ENCODE measurements at regions not wholly inside any gene's neighbourhood (a gene's known extent, or its start where the extent isn't known, plus 50 kb on each side); places are given as distances from the start of the nearest gene placed in this dataset.

DNA sequence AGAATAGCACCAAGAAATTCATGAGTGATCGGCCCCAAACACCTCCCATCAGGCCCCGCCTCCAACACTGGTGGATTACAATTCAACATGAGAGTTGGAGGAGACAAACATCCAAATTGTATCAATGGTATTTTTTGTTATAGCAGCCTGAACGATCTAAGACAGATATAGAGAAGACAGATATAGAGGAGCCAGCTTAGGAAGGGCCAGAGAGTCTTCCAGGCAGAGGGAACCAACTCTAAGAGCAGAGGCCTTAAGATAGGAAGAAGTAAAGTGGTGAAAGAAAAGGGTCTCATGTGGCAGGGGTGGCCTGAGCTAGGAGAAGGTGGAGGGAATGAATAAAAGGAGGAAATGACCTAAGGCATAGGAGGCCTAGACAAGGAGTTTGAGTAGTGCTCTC lies 158.8 kb upstream of the TBL1XR1 start:
- peaks cover 52 to 66% (median 64%) of the 10 kb centered on the region in 4 donors for H3K4me1 ChIP-seq
- no peak overlapping the region for H3K4me3 ChIP-seq
- peak overlapping the region; percentile 79 to 92 (median 90) for H3K27ac ChIP-seq (replicated peaks in 1 of 4)
- intact Hi-C loops (cut with DNase I): no loop called here
- WGBS: 94% methylated on average over 3 of the region's 3 CpGs
- TF ChIP-seq POLR2AphosphoS5 (IDR thresholded peaks at IDR 0.05) (no peak), EP300 (IDR thresholded peaks at IDR 0.05) (no peak), POLR2A (IDR thresholded peaks at IDR 0.05; ENCODE audit: low read depth) (no peak)
- TF ChIP-seq, protein P1, sequence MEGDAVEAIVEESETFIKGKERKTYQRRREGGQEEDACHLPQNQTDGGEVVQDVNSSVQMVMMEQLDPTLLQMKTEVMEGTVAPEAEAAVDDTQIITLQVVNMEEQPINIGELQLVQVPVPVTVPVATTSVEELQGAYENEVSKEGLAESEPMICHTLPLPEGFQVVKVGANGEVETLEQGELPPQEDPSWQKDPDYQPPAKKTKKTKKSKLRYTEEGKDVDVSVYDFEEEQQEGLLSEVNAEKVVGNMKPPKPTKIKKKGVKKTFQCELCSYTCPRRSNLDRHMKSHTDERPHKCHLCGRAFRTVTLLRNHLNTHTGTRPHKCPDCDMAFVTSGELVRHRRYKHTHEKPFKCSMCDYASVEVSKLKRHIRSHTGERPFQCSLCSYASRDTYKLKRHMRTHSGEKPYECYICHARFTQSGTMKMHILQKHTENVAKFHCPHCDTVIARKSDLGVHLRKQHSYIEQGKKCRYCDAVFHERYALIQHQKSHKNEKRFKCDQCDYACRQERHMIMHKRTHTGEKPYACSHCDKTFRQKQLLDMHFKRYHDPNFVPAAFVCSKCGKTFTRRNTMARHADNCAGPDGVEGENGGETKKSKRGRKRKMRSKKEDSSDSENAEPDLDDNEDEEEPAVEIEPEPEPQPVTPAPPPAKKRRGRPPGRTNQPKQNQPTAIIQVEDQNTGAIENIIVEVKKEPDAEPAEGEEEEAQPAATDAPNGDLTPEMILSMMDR (IDR thresholded peaks at IDR 0.05): no peak
- no peaks in the 10 kb centered on the region for H3K9me3 ChIP-seq
- no peaks in the 10 kb centered on the region for H3K36me3 ChIP-seq
- no peak for DNase-seq (ENCODE audit: extremely low spot score)
- H3K27me3 ChIP-seq: no peaks in the 10 kb centered on the region

DNA sequence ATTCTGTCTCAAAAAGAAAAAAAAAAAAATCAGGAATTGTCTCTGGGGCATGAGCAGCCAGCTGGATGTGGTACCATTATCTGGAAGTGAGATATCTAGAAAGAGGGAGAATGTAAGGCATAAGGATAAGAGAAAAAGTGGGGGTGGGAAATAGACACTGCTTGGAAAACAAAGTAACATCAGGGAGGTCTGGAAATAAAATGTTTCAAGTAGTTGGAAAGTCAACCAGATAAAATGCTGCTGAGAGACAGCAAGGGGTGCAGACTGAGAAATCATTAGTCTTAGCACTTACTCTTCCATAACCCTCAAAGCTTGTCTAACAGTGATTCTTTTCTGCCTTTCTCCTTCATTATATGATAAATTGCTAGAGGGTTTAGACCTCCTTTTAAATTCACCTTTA lies 159.7 kb upstream of the TBL1XR1 start:
- intact Hi-C loops (cut with DNase I): no loop called here
- TF ChIP-seq POLR2A (IDR thresholded peaks at IDR 0.05; ENCODE audit: low read depth) (no peak), EP300 (IDR thresholded peaks at IDR 0.05) (no peak), POLR2AphosphoS5 (IDR thresholded peaks at IDR 0.05) (no peak)
- TF ChIP-seq, protein P1 (IDR thresholded peaks at IDR 0.05): no peak
- H3K27ac ChIP-seq (replicated peaks in 1 of 4): peak overlapping the region; percentile 79 to 92 (median 90)
- H3K4me3 ChIP-seq: no peak overlapping the region
- peaks cover 60 to 73% (median 68%) of the 10 kb centered on the region in 4 donors for H3K4me1 ChIP-seq
- H3K36me3 ChIP-seq: no peaks in the 10 kb centered on the region
- no peaks in the 10 kb centered on the region for H3K9me3 ChIP-seq
- H3K27me3 ChIP-seq: no peaks in the 10 kb centered on the region
- no peak for DNase-seq (ENCODE audit: extremely low spot score)

DNA sequence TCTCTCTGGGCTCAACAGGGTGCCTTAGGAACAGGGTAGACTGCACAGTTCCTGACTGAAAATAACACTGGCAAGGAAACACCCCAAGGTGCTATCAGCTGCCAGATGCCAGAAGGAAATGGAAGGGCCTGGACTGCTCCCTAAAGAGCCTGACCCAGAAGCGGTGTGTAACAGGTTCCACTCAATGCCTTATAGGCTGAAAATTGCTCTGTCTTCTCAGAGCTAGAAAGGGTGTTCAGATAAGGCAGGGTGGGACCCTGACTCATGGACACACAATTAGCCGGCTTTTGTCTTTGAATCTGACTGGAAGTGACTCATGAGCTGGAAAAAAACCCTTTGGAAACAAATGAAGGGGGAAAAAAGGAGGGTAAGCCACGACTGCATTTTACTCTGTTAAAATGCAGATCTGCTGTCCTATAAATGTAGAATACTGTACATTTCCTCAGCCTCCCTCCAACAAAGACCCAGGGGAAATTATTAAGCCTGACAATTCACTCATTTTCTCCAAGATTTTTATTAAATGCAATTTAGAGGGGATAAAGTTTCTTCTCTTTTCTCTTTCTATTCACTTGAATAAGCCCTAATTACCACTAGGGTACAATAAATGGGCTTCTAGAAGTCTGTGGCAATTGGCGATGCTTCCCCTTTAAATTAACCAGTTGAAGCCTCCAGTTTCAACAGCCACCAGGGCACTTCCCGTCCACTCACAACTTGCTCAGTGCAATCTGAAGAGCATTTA lies 160.2 kb upstream of the TBL1XR1 start:
- Histone ChIP-seq H3K4me3 (peak overlapping the region; percentile 48 to 59 (median 50)), H3K36me3 (no peaks in the 10 kb centered on the region), H3K27ac (replicated peaks in 1 of 4) (peak overlapping the region; percentile 79 to 92 (median 90)), H3K4me1 (peaks cover 64 to 73% (median 69%) of the 10 kb centered on the region in 4 donors), H3K27me3 (no peaks in the 10 kb centered on the region), H3K9me3 (no peaks in the 10 kb centered on the region)
- 19% methylated on average over 5 of the region's 5 CpGs for WGBS
- intact Hi-C loops (cut with DNase I): no loop called here
- DNase-seq (ENCODE audit: extremely low spot score): no peak
- TF ChIP-seq POLR2AphosphoS5 (IDR thresholded peaks at IDR 0.05) (peak; percentile 58 to 59), POLR2A (IDR thresholded peaks at IDR 0.05; ENCODE audit: low read depth) (no peak)

DNA sequence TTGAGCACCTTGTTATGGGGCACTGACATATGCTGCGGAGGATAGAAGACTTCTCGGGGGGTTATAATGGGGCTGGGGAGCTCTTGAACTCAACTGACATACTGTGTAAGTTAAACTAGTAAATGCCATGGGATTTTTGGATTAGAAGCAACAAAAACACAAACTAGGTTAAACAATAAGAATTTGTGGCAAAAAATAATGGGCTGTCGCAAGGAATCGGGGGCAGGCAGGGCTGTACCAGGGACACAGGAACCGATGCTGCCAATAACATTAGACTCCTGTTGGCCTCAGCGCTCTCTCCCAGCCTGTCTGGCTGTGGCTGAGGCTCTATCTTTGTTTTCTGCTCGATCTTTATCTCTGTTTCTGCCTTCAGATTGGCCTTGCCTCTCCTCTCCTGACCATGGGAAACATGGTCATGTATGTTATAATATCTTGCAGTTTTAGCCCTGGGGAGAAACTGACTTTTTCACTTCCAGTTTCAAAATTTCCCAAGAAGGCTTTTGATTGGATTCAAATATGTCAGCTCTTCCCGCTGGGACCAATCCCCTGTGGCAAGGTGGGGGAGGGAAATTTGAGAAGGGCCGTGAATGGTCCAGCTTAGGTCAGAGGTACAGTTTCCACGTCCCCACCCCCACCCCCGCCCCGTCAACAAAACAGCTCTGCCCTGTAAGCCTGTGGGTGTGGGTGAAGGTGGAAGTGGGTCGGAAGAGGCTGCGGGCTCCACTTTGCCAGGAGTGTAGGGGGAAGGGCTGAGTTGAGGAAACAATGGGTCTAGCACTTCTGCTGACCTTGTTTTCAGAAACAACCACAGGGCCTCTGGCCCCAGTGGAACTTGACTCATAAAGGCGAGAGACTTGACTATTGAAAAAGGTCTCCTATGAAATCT lies 161.1 kb upstream of the TBL1XR1 start:
- H3K36me3 ChIP-seq: no peaks in the 10 kb centered on the region
- H3K27ac ChIP-seq (replicated peaks in 1 of 4): peak overlapping the region; percentile 79 to 92 (median 90)
- no peaks in the 10 kb centered on the region for H3K9me3 ChIP-seq
- intact Hi-C loops (cut with DNase I): no loop called here
- H3K27me3 ChIP-seq: no peaks in the 10 kb centered on the region
- no peak for TF ChIP-seq EP300 (IDR thresholded peaks at IDR 0.05)
- TF ChIP-seq POLR2AphosphoS5 (IDR thresholded peaks at IDR 0.05): peak in 1 of 2 donors; percentile 26
- TF ChIP-seq, protein P1 (IDR thresholded peaks at IDR 0.05): no peak
- peak overlapping the region; percentile 48 to 59 (median 50) for H3K4me3 ChIP-seq
- DNase-seq (ENCODE audit: extremely low spot score): no peak
- WGBS: 43% methylated on average over 15 of the region's 15 CpGs
- peaks cover 67 to 74% (median 70%) of the 10 kb centered on the region in 4 donors for H3K4me1 ChIP-seq
